OCI-LY3 (cell line): ENCODE measurements at regions not wholly inside any gene's neighbourhood (a gene's known extent, or its start where the extent isn't known, plus 50 kb on each side); places are given as distances from the start of the nearest gene placed in this dataset.

Experiments used
- H2AFZ ChIP-seq: fragments of 200-600, 300-600 bp; shearing (Covaris generic); 2 replicates; pipeline ENCODE4 v1.6.0; 2014; ENCODE audit warnings: antibody characterized with exemption, low read depth, low read length
- H3K27ac ChIP-seq: fragments of 200-600, 300-600 bp; sonication (generic); 2 replicates; pipeline ENCODE4 v1.5.1; 2014; ENCODE audit warnings: mild to moderate bottlenecking, low read length, moderate library complexity, mixed read lengths
- H3K27me3 ChIP-seq: fragments of 200-600, 300-600 bp; sonication (generic); 2 replicates; pipeline ENCODE4 v1.6.1; 2014; ENCODE audit warnings: low read depth, low read length, mixed read lengths
- H3K36me3 ChIP-seq: fragments of 200-600, 300-600 bp; sonication (generic); replicated peaks from 2 replicates; pipeline ENCODE3; 2014; ENCODE audit warnings: low read depth, low read length, mixed read lengths
- H3K4me1 ChIP-seq: fragments of 300-600, 200-600 bp; sonication (generic); 2 replicates; pipeline ENCODE4 v1.6.1; 2014; ENCODE audit warnings: low read length, mixed read lengths
- H3K4me2 ChIP-seq: fragments of 200-600, 300-600 bp; sonication (generic); 2 replicates; pipeline ENCODE4 v1.6.1; 2014; ENCODE audit warnings: low read length, mixed read lengths
- H3K4me3 ChIP-seq: fragments of 300-600, 200-600 bp; sonication (generic); 2 replicates; pipeline ENCODE4 v1.5.1; 2014; ENCODE audit warnings: antibody characterized with exemption, mild to moderate bottlenecking, low read length, moderate library complexity
- H3K79me2 ChIP-seq: fragments of 300-600, 200-600 bp; shearing (Covaris generic); 2 replicates; pipeline ENCODE4 v1.6.1; 2014; ENCODE audit warnings: mild to moderate bottlenecking, low read length, mixed read lengths
- H3K9ac ChIP-seq: fragments of 300-600, 200-600 bp; shearing (Covaris generic); 2 replicates; pipeline ENCODE4 v1.6.0; 2014; ENCODE audit warnings: mild to moderate bottlenecking, low read length, moderate library complexity
- H3K9me3 ChIP-seq: fragments of 200-600, 300-600 bp; shearing (Covaris generic); 2 replicates; pipeline ENCODE4 v1.6.1; 2014; ENCODE audit warnings: low read length, mixed read lengths; ENCODE audit not compliant: insufficient read depth
- H4K20me1 ChIP-seq: fragments of 200-600, 300-600 bp; sonication (generic); 2 replicates; pipeline ENCODE4 v1.6.1; 2016; ENCODE audit warnings: low read length, mixed read lengths; ENCODE audit not compliant: insufficient read depth
- CTCF ChIP-seq: fragments of 200-600, 300-600 bp; sonication (generic); IDR thresholded peaks from 2 replicates; pipeline ENCODE4 v1.5.1; 2014; ENCODE audit warnings: antibody characterized with exemption, low read length, low read depth
- EZH2phosphoT487 ChIP-seq: fragments of 200-600 bp; shearing (Covaris generic); IDR thresholded peaks from 2 replicates; pipeline ENCODE4 v1.6.1; 2018; ENCODE audit warnings: antibody characterized with exemption, mixed run types, low read depth

GRCh38 chr4:180642732-180643131, 1600.5 kb upstream of the TENM3 start:
- no peaks in the 10 kb centered on the region for H3K79me2 ChIP-seq
- no peak overlapping the region for H3K27ac ChIP-seq
- H3K36me3 ChIP-seq: no peaks in the 10 kb centered on the region
- H3K4me3 ChIP-seq: no peak overlapping the region
- H2AFZ ChIP-seq: no peak overlapping the region
- no peaks in the 10 kb centered on the region for H4K20me1 ChIP-seq
- H3K9me3 ChIP-seq: no peaks in the 10 kb centered on the region
- no peak for TF ChIP-seq CTCF
- TF ChIP-seq EZH2phosphoT487: no peak
- H3K4me1 ChIP-seq: 0 out of 2 replicates have a peak, but pooled peaks cover 2% of the 10 kb centered on the region
- H3K27me3 ChIP-seq: no peaks in the 10 kb centered on the region
- H3K9ac ChIP-seq: no peak overlapping the region
- no peak overlapping the region for H3K4me2 ChIP-seq

GRCh38 chr4:180650273-180650672, 1592.9 kb upstream of the TENM3 start:
- Histone ChIP-seq H4K20me1 (no peaks in the 10 kb centered on the region), H3K4me2 (no peak overlapping the region), H3K27ac (no peak overlapping the region), H2AFZ (no peak overlapping the region), H3K79me2 (no peaks in the 10 kb centered on the region), H3K36me3 (no peaks in the 10 kb centered on the region), H3K4me3 (no peak overlapping the region), H3K9me3 (no peaks in the 10 kb centered on the region), H3K4me1 (peaks cover 9% of the 10 kb centered on the region), H3K27me3 (no peaks in the 10 kb centered on the region), H3K9ac (no peak overlapping the region)
- TF ChIP-seq CTCF: no peak

GRCh38 chr4:180652533-180652932, 1590.7 kb upstream of the TENM3 start:
- Histone ChIP-seq H3K4me3 (no peak overlapping the region), H3K36me3 (no peaks in the 10 kb centered on the region), H3K27me3 (no peaks in the 10 kb centered on the region), H3K79me2 (no peaks in the 10 kb centered on the region), H3K4me2 (no peak overlapping the region), H4K20me1 (no peaks in the 10 kb centered on the region), H3K27ac (no peak overlapping the region), H3K4me1 (peaks cover 9% of the 10 kb centered on the region), H3K9ac (no peak overlapping the region), H3K9me3 (no peaks in the 10 kb centered on the region), H2AFZ (no peak overlapping the region)
- TF ChIP-seq EZH2phosphoT487 (no peak), CTCF (no peak)

GRCh38 chr4:180655886-180656285, 1587.3 kb upstream of the TENM3 start:
- Histone ChIP-seq H3K9me3 (no peaks in the 10 kb centered on the region), H3K9ac (no peak overlapping the region), H3K4me3 (no peak overlapping the region), H4K20me1 (no peaks in the 10 kb centered on the region), H3K79me2 (no peaks in the 10 kb centered on the region), H3K27ac (no peak overlapping the region), H3K4me1 (peaks cover 3% of the 10 kb centered on the region; the same call in 1 of the 2 replicates), H3K27me3 (no peaks in the 10 kb centered on the region), H3K4me2 (no peak overlapping the region), H3K36me3 (no peaks in the 10 kb centered on the region), H2AFZ (no peak overlapping the region)
- TF ChIP-seq CTCF: no peak
